Uterus (tissue), 2 donors: ENCODE measurements at regions not wholly inside any gene's neighbourhood (a gene's known extent, or its start where the extent isn't known, plus 50 kb on each side); places are given as distances from the start of the nearest gene placed in this dataset.

Experiments used
- CTCF ChIP-seq, 4 experiments: fragments of 200-600 bp in 2 of 4; fragments of 450-650 bp in 2 of 4; sonication (generic) in 2 of 4; IDR thresholded peaks; one replicate each; pipeline ENCODE4 v1.5.1; 2016 to 2019; ENCODE audit warnings: antibody characterized with exemption in 4 of 4, mild to moderate bottlenecking in 2 of 4, moderate library complexity in 1 of 4
- POLR2A ChIP-seq, 2 donors: fragments of 450-650 bp; IDR thresholded peaks; one replicate each; pipeline ENCODE4 v1.6.1; 2016; ENCODE audit warnings: antibody characterized with exemption in 2 of 2, mild to moderate bottlenecking in 1 of 2, moderate library complexity in 1 of 2

GRCh38 chr19:30681162-30682100 is 309.2 kb downstream of the ZNF536 start:
- TF ChIP-seq CTCF (IDR thresholded peaks at IDR 0.05) (no peak), POLR2A (IDR thresholded peaks at IDR 0.05) (no peak)
